ENCODE measurements at regions not wholly inside any gene's neighbourhood (a gene's known extent, or its start where the extent isn't known, plus 50 kb on each side); places are given as distances from the start of the nearest gene placed in this dataset.

- no peak for TF ChIP-seq CTCF (IDR thresholded peaks at IDR 0.05; ENCODE audit: borderline replicate concordance, control extremely low read depth, extremely low read depth, insufficient read depth, missing control alignments)
- in situ Hi-C loops (cut with MboI; ENCODE audit: low sequenced_read_pairs, unreplicated experiment), result no loop called here
- no peak for DNase-seq (ENCODE audit: low spot score)
Measured at GRCh38 chr3:124671106-124671505, 59.1 kb upstream of the UMPS start.

GRCh38 chr3:124674336-124674735, 55.9 kb upstream of the UMPS start:
- in situ Hi-C loops (cut with MboI; ENCODE audit: low sequenced_read_pairs, unreplicated experiment), result no loop called here

GRCh38 chr3:124676236-124676635, 54.0 kb upstream of the UMPS start:
- no peak for DNase-seq (ENCODE audit: low spot score)
- in situ Hi-C loops (cut with MboI; ENCODE audit: low sequenced_read_pairs, unreplicated experiment), result loop anchor here (25.0 kb wide), 1 partner anchor 339 kb away; no protein-coding TSS in a partner anchor
- no peak for TF ChIP-seq CTCF (IDR thresholded peaks at IDR 0.05; ENCODE audit: borderline replicate concordance, control extremely low read depth, extremely low read depth, insufficient read depth, missing control alignments)

More at GRCh38 chr3:124674336-124674735, 55.9 kb upstream of the UMPS start:
- TF ChIP-seq CTCF (IDR thresholded peaks at IDR 0.05; ENCODE audit: borderline replicate concordance, control extremely low read depth, extremely low read depth, insufficient read depth, missing control alignments), result no peak
- no peak for DNase-seq (ENCODE audit: low spot score)

GRCh38 chr3:124679048-124679638, 51.1 kb upstream of the UMPS start:
- in situ Hi-C loops (cut with MboI; ENCODE audit: low sequenced_read_pairs, unreplicated experiment), result loop anchor here (25.0 kb wide), 1 partner anchor 342 kb away; no protein-coding TSS in a partner anchor
- no peak for DNase-seq (ENCODE audit: low spot score)
- no peak for TF ChIP-seq CTCF (IDR thresholded peaks at IDR 0.05; ENCODE audit: borderline replicate concordance, control extremely low read depth, extremely low read depth, insufficient read depth, missing control alignments)

All from GM13976 (cell line).